ENCODE measurements at regions not wholly inside any gene's neighbourhood (a gene's known extent, or its start where the extent isn't known, plus 50 kb on each side); places are given as distances from the start of the nearest gene placed in this dataset.

DNA sequence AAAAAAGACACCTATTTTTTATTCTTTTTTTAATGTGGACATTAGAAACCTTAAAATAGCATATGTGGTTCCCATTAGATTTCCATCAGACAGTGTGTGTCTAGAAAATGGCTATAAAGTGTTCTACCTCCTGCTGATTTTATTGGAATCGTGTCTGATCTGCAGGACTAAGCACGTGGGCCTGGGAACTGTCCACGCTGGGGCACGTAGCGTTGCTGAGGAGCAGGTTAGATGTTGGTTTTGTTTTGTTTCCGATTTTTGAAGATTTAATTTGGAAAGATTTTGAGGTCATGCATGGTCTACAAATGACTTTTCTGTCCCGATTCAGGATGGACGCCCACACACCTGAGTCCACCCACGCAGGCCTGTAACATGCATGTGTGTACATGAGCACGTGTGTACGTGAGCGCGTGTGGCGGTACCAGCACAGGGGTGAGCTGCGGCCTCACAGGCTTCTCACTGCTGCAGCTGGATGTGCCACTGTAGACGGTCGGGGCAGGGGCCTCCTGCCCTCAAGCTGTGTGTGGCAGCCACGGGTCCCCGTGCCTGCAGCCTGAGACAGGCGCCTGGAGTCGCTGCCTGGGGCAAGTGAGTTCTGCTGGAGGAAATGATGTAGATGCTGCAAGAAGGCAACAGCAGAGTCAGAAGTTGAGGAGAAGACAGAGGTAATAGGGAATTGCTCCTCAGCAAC, 99.7 kb upstream of the CTDP1 start:
- POLR2A ChIA-PET: no interaction called here
- CTCF ChIA-PET: interaction anchor here (0.7 kb wide), 1 partner anchor 14 kb away, joined by 3 read pairs; no protein-coding TSS in a partner anchor

DNA sequence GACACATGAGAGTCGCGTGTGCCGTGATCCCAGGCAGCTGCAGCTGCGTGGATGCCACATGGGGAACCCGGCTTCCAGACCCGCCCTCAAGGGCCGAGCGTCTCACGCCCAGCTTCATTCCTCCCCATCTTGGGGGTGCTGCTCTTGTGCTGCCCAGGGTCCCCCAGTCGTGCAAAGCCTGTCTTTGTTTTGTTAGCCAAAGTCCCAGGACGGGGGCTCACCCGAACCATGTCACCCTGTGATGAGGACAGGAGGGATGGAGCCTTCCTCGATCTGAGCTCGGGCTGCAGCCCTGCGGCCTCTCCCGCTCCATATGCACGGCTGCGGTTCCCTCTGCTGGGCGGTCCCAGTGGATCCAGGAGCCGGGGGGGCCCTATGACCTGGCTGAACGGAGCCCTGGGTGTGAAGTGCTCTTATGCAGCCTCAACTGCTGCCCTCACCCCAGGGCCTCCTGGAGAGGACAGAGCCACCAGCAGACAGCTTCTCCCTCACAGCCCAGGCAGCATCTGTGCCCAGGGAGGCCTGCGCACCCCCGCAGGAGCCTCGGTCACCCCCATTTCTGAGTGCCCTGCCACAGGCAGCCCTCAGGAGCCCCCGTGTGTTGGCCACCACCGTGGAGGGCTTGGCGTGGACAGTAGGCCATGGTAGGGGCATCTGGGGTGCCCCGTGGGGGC, 99.0 kb upstream of the CTDP1 start:
- CTCF ChIA-PET: no interaction called here

DNA sequence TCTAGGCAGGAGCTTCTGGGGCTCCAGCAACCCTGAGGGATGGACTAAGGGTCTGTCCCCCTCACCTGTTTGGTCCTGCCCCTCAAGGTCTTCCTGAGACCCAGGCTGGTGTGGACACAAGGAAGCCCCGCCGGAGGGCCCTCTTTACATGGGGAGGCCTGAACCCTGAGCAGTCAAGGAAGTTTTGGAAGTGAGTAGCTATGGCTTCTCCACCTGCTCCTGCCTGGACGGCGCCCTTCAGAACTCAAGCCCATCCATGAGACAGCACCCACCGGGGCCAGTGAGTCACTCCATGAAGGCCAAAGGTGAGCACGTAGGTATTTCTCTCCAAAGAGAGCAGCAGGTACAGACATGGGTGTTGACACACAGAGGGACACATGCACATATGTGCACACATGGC, 98.2 kb upstream of the CTDP1 start:
- CTCF ChIA-PET: no interaction called here
- POLR2A ChIA-PET: no interaction called here

More for the DNA sequence above, 99.0 kb upstream of the CTDP1 start:
- POLR2A ChIA-PET: no interaction called here

DNA sequence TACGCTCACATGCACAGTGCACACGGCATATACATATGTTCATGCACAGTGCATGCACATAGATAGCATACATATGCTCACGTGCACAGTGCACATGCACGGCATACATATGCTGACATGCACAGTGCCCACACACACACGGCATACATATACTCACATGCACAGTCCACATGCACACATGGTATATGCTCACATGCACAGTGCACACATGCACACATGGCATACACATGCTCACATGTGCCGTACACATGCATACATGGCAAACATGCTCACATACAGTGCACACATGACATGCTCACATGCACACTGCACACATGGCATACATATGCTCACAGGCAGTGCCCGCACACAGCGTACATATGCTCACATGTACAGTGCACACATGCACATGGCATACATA, 97.7 kb upstream of the CTDP1 start:
- ChIA-PET CTCF (no interaction called here), POLR2A (no interaction called here)

DNA sequence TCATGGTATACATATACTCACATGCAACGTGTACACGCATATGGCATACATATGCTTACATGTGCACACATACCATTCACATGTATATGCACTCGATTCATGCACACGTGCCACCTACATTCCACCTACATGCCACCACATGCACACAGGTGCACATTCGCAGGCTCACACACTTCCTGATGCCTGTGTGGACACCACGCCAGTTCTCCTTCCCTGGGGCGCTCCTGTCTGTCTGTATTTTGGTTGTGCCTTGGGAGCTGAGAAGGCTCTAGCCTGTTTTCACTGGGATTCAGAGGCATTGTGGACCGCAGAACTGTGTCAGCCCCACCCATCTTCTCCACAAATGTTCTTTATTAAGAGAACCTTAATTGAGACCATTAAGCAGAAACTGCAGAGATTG, 96.6 kb upstream of the CTDP1 start:
- CTCF ChIA-PET: no interaction called here

DNA sequence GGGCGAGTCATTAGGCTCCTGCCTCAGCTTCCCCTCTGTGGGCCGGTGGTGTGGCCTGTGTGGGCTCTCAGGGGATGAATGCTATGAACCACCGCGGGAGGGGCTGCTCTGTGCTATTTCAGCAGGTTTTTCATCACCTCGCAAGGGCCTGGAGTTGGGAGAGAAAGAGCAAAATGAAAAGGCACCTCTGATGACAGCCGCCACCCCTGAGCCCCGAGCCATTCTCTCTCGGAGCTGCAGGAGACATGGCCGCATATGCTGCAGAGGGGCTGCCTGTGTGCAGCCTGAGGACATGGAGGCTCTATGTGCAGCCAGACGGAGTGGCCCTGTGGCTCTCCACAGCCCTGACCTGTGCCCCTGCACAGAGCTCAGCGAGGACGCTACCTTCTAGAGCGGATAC, 96.2 kb upstream of the CTDP1 start:
- ChIA-PET CTCF (no interaction called here), POLR2A (no interaction called here)

More for the DNA sequence above, 96.6 kb upstream of the CTDP1 start:
- POLR2A ChIA-PET: no interaction called here

DNA sequence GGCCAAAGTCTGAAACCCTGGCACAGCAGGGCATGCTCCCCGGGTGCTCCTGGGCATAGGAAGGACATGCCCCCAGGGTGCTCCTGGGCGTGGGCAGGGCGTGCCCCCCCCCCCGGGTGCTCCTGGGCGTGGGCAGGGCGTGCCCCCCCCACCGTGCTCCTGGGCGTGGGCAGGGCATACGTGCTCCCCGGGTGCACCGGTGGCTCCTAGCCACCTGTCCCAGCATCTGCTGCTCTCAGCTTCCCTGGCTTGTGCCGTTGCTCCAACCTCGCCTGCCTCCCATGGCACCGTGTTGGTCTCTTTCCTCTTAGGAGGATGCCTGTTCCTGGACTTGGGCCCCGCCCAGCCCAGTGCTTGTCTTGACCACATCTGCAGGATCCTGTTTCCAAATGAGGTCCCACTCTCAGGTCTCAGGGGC, 95.6 kb upstream of the CTDP1 start:
- CTCF ChIA-PET: no interaction called here
- POLR2A ChIA-PET: no interaction called here

DNA sequence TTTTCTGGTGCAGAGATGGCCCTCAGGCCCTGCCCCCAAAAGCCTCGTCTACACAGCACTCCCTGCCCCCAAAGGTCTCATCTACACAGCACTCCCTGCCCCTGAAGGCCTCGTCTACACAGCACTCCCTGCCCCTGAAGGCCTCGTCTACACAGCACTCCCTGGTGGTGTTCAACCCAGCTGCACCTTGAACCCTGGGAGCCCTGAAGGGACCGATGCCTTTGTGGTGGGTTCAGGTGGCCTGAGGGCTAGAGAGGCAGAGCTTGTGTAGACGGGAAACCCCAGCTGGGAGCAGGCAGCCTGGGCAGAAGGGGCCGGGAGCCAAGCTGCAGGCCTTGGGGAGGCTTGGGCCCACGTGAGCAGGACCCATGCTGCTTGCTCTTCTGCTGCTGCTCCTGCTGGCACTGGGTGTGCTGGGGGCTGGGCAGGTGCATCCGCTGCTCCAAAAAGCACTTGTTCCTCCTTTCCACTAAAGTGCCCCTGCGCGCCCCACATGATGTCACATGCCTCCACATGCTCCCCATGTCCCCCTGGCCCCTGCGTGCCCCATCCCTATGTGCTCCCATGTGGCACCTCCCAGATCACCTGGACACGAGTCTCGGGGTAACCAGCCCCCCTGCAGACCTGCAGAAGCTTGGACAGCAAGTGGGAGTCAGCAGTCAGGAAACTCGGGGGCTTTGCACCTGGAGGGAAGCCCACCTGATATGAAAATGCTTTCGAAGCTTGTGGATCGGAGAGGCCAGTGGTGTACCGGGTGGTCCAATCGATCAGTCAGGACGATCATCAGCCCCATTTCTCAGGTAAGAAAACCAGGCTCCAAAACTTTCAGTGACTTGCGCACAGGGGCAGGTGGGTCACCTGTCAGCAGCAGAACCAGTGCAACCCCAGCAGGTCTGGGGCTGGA, 94.9 kb upstream of the CTDP1 start:
- CTCF ChIA-PET: no interaction called here
- POLR2A ChIA-PET: no interaction called here

DNA sequence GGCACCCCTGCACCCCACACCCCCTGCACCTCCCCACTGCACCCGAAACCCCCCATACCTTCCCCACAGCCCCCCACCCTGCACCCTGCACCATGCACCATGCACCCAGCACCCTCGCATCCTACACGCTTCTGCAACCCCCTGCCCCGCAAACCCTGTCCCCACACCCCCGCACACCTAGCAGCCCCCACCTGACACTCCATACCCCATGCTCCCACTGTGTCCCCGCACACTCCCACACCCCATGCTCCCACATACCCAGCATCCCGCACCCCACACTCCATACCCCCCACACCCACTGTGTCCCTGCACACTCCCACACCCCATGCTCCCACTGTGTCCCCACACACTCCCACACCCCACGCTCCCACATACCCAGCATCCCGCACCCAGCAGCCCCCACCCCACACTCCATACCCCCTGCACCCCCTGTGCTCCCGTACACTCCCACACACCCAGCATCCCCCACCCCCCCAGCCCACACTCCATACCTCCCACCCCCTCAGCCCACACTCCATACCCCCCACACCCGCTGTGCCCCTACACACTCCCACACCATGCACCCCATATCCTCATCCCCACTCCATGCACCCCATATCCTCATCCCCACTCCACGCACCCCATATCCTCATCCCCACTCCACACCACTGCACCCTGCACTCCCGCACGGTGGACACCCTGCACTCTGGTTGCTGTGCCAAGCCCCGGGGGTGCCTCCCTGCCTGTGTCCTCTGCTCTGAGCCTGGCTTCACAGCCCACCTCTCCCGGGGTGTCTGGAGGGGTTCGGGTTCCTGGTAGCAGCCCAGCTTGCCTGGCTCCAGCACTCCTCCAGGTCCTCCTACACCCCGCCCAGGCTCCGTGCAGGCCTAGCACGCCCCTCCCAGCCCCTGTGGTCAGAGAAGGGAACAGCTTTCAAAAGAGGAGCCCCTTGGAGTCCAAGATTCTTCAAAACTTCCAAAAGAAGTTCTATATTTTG, 93.9 kb upstream of the CTDP1 start:
- POLR2A ChIA-PET: no interaction called here
- CTCF ChIA-PET: no interaction called here

DNA sequence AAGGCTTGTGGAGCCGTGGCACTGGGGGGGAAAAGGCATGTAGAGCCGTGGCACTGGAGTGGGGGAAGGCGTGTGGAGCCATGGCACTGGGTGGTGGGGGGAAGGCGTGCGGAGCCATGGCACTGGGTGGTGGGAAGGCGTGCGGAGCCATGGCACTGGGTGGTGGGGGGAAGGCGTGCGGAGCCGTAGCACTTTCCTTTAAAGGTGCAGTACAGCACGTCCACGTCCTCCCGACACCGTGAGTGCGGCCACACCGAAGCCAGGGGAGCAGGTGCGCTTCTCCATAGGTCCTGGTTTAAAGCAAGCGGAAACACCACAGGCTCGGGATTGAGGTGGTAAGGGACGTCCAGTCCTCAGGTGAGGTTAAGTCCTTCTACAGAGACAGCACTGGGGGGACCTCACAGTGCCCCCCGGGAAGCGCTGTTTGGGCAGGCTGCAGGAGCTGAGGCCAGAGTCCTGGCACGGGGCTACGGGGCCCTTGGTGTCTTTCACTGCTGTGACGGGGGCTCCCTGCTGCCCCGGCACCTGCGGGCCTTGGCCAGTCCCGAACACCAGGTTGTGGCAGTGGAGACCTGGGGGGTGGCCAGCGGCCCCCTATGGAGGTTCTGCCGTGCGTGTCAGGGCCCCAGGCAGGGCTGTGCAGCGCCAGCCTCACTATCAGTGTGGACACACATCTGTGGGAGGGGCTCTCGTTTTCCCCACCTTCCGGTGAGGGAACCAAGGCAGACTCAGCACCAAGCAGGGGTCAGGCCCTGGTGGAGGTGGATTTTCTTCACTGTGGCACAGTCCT, 93.0 kb upstream of the CTDP1 start:
- CTCF ChIA-PET: no interaction called here
- POLR2A ChIA-PET: no interaction called here

DNA sequence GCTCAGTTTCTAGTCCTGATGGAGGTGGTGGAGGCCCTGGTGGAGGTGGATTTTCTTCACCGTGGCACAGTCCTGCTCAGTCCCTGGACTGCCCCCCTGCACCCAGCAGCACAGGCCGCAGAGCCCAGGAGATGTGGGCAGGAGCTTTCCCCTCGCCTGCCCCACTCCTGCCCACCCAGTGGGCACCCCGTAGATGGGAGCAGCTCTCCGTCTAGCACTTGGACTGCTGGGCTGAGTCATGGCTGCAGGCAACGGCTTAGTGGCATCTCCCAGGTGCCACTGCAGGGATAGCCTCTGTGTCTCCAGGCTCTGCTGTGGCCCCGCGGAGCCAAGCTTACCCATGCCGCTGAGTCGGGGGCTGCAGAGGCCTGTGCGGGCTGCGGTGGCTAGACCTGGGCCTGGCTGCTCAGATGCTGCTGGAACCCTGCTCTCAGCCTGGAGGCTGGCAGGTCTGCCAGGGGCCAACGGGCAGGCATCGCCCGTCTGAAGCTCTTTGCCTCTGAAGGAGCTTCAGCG, 92.3 kb upstream of the CTDP1 start:
- ChIA-PET CTCF (no interaction called here), POLR2A (no interaction called here)

DNA sequence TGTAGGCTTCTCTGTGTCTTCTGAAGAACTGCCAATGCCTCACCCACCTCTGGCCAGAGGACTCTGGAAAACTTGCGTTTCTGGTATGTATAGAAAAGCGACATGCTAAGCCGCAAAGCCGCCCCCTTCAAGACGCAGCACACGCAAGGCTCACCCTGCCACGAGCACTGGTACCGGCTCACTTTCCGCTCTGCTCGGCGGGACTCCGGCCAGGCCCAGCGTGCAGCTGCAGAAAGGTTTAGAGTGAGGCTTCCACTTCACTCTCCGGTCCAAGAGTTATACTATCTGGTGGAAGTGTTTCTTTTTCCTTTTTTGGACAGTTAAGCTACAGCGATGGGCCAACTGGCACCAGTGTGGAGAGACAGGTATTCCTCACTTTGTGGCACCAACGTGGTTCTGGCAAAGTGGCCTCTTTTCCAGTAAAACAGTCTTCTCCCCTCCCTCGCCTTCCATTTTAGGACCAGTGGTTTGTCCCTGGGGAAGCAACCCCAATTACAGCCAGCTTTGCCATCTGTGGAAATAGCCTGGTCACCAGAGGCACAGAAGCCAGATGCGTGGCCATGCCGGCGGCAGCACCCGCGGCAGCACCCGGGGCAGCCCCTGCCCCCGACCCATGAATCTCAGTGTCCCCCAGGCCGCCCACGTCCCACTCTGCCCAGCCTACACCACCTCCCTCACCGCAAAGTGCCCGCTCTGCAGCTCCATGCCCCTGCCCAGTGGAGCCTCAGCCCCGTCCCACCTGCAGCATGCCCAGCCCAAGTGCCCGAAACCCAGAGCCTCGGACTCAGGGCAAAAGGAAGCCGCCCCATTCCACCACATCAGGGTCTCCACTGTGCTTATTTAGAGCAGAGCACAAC, 91.6 kb upstream of the CTDP1 start:
- POLR2A ChIA-PET: no interaction called here
- CTCF ChIA-PET: no interaction called here

DNA sequence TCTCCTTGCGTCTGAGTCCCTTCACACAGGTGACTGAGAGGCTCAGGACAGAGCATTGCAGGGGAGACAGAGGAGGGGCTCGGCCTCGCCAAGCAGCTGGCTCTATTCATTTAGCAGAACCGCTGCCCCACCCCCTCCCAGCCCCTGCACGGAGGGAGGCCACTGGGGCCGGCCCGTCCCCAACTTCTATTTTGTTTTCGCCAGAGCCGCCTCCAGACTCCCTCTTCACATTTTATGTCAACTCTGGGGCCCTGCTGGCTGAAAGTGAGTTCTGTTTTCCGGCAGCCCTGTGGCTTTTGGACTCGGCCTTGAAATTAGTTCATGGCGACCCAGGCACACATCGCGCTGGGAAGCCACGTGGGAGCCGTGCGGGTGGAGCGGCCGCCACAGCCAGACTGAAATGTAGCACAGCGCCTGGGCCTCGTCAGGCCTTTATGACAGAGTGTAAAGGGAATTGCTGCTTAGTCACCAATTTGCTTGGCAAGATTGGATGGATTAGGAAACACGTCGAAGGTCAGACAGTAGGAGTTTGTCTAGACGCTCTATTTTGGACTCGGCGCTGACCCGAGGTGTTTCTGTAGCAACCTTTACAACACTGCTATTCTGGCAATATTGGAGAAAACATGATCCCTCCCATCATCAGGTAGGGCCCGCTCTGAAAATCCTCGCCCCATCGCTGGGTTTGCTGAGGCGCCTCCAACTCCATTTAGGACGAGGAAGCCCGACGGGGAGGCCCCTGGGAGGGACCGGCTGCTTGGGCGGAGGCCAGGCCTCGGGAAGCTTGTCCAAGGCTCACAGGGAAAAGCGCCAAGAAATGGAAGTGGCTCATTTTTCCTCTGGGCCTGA, 90.7 kb upstream of the CTDP1 start:
- POLR2A ChIA-PET: interaction anchor here (0.6 kb wide), 1 partner anchor 8 kb away, joined by 4 read pairs; no protein-coding TSS in a partner anchor
- CTCF ChIA-PET: no interaction called here

DNA sequence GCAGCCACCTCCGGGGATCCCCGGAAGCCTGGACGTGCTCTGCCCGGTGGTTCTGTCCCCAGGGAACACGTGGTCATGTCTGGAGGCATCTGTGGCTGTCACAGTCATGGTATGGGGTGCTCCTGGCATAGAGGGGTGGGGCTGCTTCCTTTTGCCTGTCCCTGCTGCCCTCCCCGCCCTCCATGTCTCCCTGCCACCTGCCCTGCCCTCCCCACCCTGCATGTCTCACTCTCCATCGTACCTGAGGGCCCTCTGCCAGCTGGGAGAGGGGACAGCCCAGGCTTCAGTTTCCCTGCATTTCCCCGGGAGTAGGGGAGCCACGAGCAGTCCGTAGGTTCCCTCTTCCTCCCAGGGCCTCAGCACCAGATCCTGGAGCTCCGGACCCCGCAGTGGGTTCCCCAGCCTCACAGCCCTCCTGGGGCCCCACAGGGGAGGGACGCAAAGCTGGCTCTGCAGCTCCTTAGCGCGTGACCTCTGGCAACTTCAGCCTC, 90.0 kb upstream of the CTDP1 start:
- ChIA-PET POLR2A (no interaction called here), CTCF (no interaction called here)

DNA sequence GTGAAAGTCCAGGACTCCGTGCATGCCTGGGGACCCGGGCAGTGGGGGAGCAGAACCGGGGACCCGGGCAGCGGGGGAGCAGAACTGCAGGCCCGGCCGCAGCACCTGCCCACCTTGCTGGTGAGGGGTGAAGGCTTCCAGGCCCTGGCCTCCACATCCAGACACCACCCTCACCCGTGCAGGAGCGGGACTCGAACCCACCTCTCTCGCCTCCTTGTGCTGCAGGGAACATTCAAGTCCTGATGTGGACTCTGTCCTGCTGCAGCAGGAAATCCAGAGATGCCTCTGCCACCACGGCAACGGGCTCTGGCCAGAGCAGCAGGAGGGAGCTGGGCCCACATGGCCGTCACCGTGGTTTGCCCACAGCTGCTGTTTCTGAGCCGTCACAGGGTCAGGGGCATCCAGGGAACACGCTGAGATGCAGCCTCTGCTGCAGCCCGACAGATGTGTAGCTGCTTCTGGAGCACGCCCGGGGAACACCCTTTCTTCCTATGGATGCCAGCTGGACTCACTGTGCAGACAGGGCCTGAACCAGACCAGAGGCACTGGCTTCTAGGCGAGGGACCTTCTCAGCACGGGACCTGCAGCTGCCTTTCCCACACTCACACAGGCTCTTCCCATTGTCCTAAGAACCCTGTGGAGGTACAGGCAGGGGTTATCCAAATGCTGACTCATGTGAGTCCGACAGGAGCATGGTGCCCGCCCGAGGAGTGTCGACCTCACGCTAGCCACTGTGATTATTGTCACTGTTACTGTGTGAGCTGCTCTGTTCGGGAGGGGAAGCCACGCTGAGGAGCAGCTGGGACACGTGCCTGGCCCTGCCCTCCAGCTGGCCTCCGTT, 89.2 kb upstream of the CTDP1 start:
- POLR2A ChIA-PET: no interaction called here
- CTCF ChIA-PET: no interaction called here

DNA sequence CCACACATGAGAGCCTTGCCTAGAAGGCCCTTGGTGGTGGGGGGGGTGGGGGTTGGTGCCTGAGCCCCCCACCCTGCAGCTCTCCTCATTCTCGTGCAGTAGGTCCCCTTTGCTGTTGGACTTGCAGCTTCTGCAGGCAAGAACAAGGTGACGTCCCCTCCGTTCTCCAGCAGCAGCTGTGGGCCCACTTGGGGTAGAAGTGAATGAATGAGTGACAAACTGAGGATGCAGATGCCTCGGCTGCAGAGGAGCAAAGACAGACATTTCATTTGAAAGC, 88.6 kb upstream of the CTDP1 start:
- ChIA-PET CTCF (no interaction called here), POLR2A (no interaction called here)
